CD4-positive, alpha-beta T cell treated with Interleukin-4 for 1 hour (primary cell): ENCODE measurements at regions not wholly inside any gene's neighbourhood (a gene's known extent, or its start where the extent isn't known, plus 50 kb on each side); places are given as distances from the start of the nearest gene placed in this dataset.
"Not testable (repeated sequence)": the region's sequence is repeated elsewhere in the genome, so short reads cannot be mapped to it uniquely, and the experiment has no call there.

Experiments
- DNase-seq, 2 donors: peaks; one replicate each; pipeline ENCODE4 v3.0.0-alpha.2; 2020 to 2022

GRCh38 chr5:13640270-13640669, 304.2 kb downstream of the DNAH5 start:
- DNase-seq = no peak

GRCh38 chr5:13632676-13633075, 311.8 kb downstream of the DNAH5 start:
- no peak for DNase-seq

- DNase-seq = no peak
Observed at GRCh38 chr5:13629218-13629617, 315.3 kb downstream of the DNAH5 start.

- DNase-seq = no peak
Observed at GRCh38 chr5:13627673-13628454, 316.6 kb downstream of the DNAH5 start.

- DNase-seq = no peak
Observed at GRCh38 chr5:13625616-13626198, 318.8 kb downstream of the DNAH5 start.

GRCh38 chr5:13624283-13625074, 320.0 kb downstream of the DNAH5 start:
- no peak for DNase-seq

- no peak for DNase-seq
Observed at GRCh38 chr5:13613621-13614020, 330.9 kb downstream of the DNAH5 start.

GRCh38 chr5:13611604-13612003, 332.9 kb downstream of the DNAH5 start:
- DNase-seq = no peak

- no peak for DNase-seq
Observed at GRCh38 chr5:13609504-13609903, 335.0 kb downstream of the DNAH5 start.

GRCh38 chr5:13606051-13606450, 338.4 kb downstream of the DNAH5 start:
- no peak for DNase-seq

GRCh38 chr5:13601112-13601511, 343.4 kb downstream of the DNAH5 start:
- no peak for DNase-seq

- DNase-seq = no peak
Observed at GRCh38 chr5:13595978-13596377, 348.5 kb downstream of the DNAH5 start.

GRCh38 chr5:13591621-13592020, 352.9 kb downstream of the DNAH5 start:
- DNase-seq = no peak

- no peak for DNase-seq
Observed at GRCh38 chr5:13585324-13585723, 359.2 kb downstream of the DNAH5 start.

- DNase-seq = no peak
Observed at GRCh38 chr5:13581914-13582313, 362.6 kb downstream of the DNAH5 start.

GRCh38 chr5:13581132-13581531, 363.4 kb downstream of the DNAH5 start:
- no peak for DNase-seq

GRCh38 chr5:13580058-13580457, 364.4 kb downstream of the DNAH5 start:
- DNase-seq = no peak

GRCh38 chr5:13579091-13579490, 365.4 kb downstream of the DNAH5 start:
- not testable (repeated sequence) for DNase-seq

- DNase-seq = not testable (repeated sequence)
Observed at GRCh38 chr5:13578311-13579039, 366.0 kb downstream of the DNAH5 start.

- no peak for DNase-seq
Observed at GRCh38 chr5:13574574-13574973, 369.9 kb downstream of the DNAH5 start.

GRCh38 chr5:13572163-13572562, 372.3 kb downstream of the DNAH5 start:
- DNase-seq = no peak

GRCh38 chr5:13569090-13569715, 375.3 kb downstream of the DNAH5 start:
- no peak for DNase-seq

- no peak for DNase-seq
Observed at GRCh38 chr5:13567819-13568218, 376.7 kb downstream of the DNAH5 start.
